Occipital lobe (tissue), 1 donor: ENCODE measurements at regions not wholly inside any gene's neighbourhood (a gene's known extent, or its start where the extent isn't known, plus 50 kb on each side); places are given as distances from the start of the nearest gene placed in this dataset.

Source experiments
- DNase-seq: peaks from one replicate; lab custom pipeline; 2025; lab: John Stamatoyannopoulos, UW

- no peak for DNase-seq
These were observed 348.1 kb downstream of the ANKRD7 start for GRCh38 chr7:118572604-118573003.

- no peak for DNase-seq
These were observed 348.6 kb downstream of the ANKRD7 start for GRCh38 chr7:118573085-118573484.

- no peak for DNase-seq
These were observed 351.0 kb downstream of the ANKRD7 start for GRCh38 chr7:118575393-118575948.

- DNase-seq: no peak
These were observed 356.4 kb downstream of the ANKRD7 start for GRCh38 chr7:118580743-118581382.

GRCh38 chr7:118583641-118584040 lies 359.1 kb downstream of the ANKRD7 start:
- DNase-seq: no peak

GRCh38 chr7:118586248-118586647 lies 361.7 kb downstream of the ANKRD7 start:
- no peak for DNase-seq

- no peak for DNase-seq
These were observed 365.6 kb downstream of the ANKRD7 start for GRCh38 chr7:118590107-118590506.

GRCh38 chr7:118602090-118602489 lies 377.6 kb downstream of the ANKRD7 start:
- DNase-seq: no peak

- no peak for DNase-seq
These were observed 382.1 kb downstream of the ANKRD7 start for GRCh38 chr7:118606602-118607001.

GRCh38 chr7:118609207-118609606 lies 384.7 kb downstream of the ANKRD7 start:
- no peak for DNase-seq

GRCh38 chr7:118615681-118616080 lies 391.2 kb downstream of the ANKRD7 start:
- no peak for DNase-seq

GRCh38 chr7:118621810-118622360 lies 397.4 kb downstream of the ANKRD7 start:
- DNase-seq: no peak

- DNase-seq: no peak
These were observed 402.2 kb downstream of the ANKRD7 start for GRCh38 chr7:118626739-118627138.

- DNase-seq: no peak
These were observed 403.0 kb downstream of the ANKRD7 start for GRCh38 chr7:118627467-118627866.

GRCh38 chr7:118629898-118630438 lies 405.5 kb downstream of the ANKRD7 start:
- DNase-seq: no peak

- no peak for DNase-seq
These were observed 417.9 kb downstream of the ANKRD7 start for GRCh38 chr7:118642396-118642795.

GRCh38 chr7:118644346-118644745 lies 419.8 kb downstream of the ANKRD7 start:
- no peak for DNase-seq

GRCh38 chr7:118648002-118648401 lies 423.5 kb downstream of the ANKRD7 start:
- DNase-seq: no peak

GRCh38 chr7:118657391-118658005 lies 433.0 kb downstream of the ANKRD7 start:
- DNase-seq: no peak

- no peak for DNase-seq
These were observed 437.8 kb downstream of the ANKRD7 start for GRCh38 chr7:118662266-118662665.

- no peak for DNase-seq
These were observed 440.0 kb downstream of the ANKRD7 start for GRCh38 chr7:118664498-118664897.

- no peak for DNase-seq
These were observed 446.6 kb downstream of the ANKRD7 start for GRCh38 chr7:118671149-118671548.

GRCh38 chr7:118684796-118685195 lies 460.3 kb downstream of the ANKRD7 start:
- DNase-seq: no peak
